Ramos (cell line): ENCODE measurements at regions not wholly inside any gene's neighbourhood (a gene's known extent, or its start where the extent isn't known, plus 50 kb on each side); places are given as distances from the start of the nearest gene placed in this dataset.
"Not testable (repeated sequence)": the region's sequence is repeated elsewhere in the genome, so short reads cannot be mapped to it uniquely, and the experiment has no call there.

Experiments used
- in situ Hi-C: fragments of 300-500 bp; cut with MboI; formaldehyde crosslinking; loops from one replicate; pipeline ENCODE4 v1.14.3; 2022; ENCODE audit warnings: low sequenced_read_pairs; ENCODE audit not compliant: unreplicated experiment

GRCh38 chr7:79610748-79611304 lies 157.4 kb upstream of the MAGI2 start:
- in situ Hi-C loops = no loop called here

- in situ Hi-C loops = no loop called here
Measured at GRCh38 chr7:79610313-79610712, 156.8 kb upstream of the MAGI2 start.

DNA sequence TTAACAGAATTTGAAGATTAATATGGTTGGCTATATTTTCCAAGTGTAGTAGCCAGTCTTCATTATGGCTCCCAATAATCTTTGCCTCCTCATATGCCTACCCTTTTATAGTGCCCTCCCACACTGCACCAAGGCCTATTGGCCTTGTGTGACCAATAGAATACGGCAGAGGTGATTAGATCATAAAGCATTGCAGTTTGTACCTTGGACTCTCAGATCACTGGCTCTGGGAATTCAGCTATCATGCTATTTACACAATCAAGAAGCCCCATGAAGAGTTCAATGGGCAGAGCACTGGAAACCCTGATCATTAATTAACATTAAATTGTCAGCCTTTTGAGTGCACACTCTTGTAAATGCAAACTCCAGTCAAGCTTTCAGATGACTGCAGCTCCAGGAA lies 154.5 kb upstream of the MAGI2 start:
- in situ Hi-C loops = no loop called here

GRCh38 chr7:79604841-79605240 lies 151.4 kb upstream of the MAGI2 start:
- in situ Hi-C loops = no loop called here

DNA sequence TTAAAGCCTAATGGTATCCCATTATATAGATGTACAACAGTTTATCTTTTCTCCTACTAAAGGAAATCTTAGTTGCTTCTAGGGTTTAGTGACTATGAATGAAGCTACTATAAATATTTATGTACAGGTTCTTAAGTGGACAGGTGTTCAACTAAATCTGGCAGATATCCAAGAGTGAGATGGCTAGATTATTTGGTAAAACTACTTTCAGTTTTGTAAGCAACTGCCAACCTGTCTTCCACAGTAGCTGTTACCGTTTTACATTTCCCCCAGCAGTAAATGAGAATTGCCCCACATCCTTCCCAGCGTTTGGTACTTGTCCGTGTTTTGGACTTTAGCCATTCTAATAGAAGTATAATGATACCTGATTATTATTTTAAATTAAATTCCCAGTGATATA lies 144.9 kb upstream of the MAGI2 start:
- in situ Hi-C loops = no loop called here

- in situ Hi-C loops = not testable (repeated sequence)
Measured at GRCh38 chr7:79594671-79595070, 141.2 kb upstream of the MAGI2 start.

DNA sequence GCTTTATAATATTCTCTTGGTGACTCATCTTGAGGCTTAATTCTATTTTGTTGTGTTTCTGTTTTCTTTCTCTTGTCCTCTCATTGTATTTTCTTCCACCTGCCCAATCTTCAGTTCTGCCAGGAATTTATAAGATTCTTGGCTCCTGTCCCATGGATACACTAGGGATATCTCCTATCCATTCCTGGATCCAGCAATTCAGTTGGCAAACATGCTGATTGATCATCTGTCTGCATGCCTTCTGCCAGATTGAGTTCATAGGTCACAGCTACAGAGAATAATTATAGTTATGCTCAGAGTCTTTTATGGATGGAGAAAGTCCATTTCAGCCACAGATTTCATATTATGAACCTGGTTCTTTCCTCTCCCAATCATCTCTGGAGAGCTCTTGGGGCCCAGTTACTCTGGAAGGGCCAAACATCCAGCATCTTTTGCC lies 140.4 kb upstream of the MAGI2 start:
- in situ Hi-C loops = no loop called here

GRCh38 chr7:79590916-79591623 lies 137.6 kb upstream of the MAGI2 start:
- in situ Hi-C loops = no loop called here

GRCh38 chr7:79590391-79590790 lies 136.9 kb upstream of the MAGI2 start:
- in situ Hi-C loops = no loop called here

- in situ Hi-C loops = no loop called here
Measured at GRCh38 chr7:79570903-79571302, 117.4 kb upstream of the MAGI2 start.

DNA sequence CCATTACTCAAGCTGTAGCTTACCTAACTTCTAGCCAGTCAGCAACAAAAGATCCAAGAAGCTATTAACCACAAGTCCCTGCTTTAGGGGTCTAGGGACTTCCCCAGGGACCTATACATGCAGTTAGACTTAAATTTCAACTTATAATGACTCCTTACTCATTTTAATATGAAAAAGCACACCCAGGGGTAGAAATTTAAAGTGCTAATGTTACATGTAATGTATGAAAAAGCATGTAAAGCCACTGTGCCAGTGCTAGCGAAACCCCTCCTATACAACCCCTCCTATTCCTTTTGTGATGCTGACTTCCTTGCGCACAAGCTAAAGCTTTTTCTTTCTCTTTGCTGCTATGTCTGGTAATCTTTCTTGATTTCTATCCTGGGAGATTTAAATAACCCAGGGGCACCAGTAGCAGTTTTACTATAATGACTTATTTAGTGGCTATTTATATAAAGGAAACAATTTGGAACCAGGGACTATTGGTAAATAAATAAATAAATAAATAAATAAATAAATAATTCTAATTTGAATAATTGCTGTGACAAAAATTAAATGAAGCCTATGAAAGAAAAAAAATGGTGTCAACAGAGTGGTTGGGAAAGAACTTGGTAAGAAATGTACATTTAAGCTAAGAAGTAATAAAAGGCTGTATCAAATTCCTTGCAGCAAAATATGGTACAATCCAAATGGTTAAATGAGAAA lies 110.5 kb upstream of the MAGI2 start:
- in situ Hi-C loops = no loop called here

DNA sequence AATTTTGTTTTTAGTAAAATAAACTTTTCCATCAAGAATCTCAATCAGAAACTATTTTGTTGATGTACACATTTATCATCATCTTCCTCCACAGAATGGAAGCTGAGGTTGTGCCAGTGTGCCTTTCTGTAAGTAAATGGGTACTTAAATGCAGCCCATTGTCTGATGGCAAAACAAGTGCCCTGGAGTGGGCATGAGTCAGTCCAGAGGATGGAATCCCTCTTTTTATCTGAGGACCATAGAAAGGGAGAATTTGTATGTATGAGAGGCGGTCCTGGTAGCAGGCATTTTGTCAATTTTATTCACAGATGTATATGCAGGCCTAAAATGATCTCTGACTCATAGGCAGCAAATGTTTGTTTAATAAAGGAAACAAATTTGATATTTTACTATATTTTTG lies 102.1 kb upstream of the MAGI2 start:
- in situ Hi-C loops = no loop called here

- in situ Hi-C loops = no loop called here
Measured at GRCh38 chr7:79553811-79554555, 100.5 kb upstream of the MAGI2 start.

GRCh38 chr7:79552463-79552862 lies 99.0 kb upstream of the MAGI2 start:
- in situ Hi-C loops = no loop called here

DNA sequence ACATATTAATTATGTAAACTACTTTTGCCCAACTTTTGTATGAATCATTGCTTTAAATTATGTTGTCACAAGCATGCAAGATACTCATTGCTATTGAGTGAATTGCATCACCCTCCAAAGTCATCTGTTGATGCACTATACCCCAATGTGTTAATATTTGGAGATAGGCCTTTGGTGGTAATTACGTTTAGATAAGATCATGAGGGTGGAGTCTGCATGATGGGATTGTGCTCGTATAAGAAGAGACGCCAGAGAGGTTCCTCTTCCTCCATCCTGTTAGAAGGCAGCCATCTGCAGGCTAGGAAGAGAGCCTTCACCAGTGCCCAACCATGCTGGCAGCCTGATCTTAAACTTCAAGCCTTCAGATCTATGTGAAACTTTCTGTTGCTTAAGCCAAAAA lies 95.3 kb upstream of the MAGI2 start:
- in situ Hi-C loops = no loop called here

- in situ Hi-C loops = no loop called here
Measured at GRCh38 chr7:79547132-79547531, 93.7 kb upstream of the MAGI2 start.

DNA sequence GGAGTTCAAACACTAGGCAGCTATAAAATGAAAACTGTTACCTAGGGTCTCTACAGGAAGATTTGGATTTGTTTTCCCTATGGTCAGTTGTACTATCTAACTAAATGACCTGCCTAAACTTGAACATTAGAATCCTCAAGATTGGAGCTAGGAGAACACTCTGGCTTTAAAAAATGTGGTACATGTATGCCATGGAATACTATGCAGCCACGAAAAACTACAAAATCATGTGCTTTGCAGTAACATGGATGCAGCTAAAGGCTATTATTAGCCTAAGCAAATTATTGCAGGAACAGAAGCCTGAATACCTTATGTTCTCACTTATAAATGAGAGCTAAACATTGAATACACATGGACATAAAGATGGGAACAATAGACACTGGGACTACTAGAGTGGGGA lies 87.1 kb upstream of the MAGI2 start:
- in situ Hi-C loops = no loop called here

- in situ Hi-C loops = no loop called here
Measured at GRCh38 chr7:79534128-79534527, 80.7 kb upstream of the MAGI2 start.

DNA sequence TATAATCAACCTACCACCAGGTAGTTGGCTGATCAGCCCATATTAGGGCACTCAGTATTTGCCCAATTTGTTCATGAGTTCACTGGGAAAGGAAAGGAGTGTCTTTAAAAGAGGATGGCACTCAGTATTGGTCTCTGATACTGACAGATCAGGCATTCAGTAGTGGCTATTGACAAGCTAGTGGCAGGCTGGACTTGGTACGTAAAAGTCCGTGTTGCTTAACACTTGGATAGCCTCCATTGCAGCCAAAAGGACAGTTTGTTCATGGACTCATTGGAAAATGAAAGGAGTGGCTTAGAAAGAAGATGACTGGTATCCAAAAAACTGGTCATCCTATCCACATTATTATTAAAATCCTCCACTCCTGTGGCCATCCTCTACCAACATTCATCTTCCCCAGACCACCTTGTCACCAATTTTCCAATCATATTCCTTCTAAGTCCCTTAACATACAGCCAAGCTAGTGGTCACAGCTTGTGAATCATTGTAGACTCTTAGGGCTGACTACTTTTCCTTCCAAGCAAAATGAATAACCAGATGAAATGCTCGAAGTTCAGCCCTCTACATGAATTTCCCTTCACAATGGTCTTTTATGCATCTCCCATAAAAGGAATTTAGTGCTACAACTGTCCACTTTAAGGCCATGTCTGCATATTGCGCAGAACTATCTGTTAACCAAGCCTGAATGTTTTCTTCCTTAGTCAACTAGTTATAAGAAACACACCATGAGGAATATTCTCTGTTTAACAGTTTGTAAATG lies 78.6 kb upstream of the MAGI2 start:
- in situ Hi-C loops = no loop called here

DNA sequence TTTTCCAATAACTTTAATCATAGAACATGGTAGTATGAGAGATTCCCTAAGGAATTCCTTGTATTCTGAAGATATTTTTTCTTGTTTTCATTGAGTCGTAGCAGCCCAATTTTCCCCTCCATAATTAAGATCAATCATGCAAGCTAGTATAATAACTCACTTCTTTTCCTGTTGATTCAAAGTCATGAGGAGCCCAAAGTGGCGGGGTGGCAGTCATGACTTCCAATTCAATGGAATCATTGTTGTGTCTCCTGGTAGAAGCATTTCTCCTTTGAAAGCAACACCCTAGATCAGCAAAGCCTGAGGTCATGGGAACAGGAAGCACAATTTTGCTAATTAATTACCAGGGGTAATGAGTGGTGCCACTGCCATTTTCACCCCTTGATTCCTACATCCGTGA lies 77.6 kb upstream of the MAGI2 start:
- in situ Hi-C loops = no loop called here
